ENCODE measurements at regions not wholly inside any gene's neighbourhood (a gene's known extent, or its start where the extent isn't known, plus 50 kb on each side); places are given as distances from the start of the nearest gene placed in this dataset.
"Not testable (repeated sequence)": the region's sequence is repeated elsewhere in the genome, so short reads cannot be mapped to it uniquely, and the experiment has no call there.

GRCh38 chr1:69081668-69082067 is 486.1 kb upstream of the LRRC7 start:
- DNase-seq (ENCODE audit: low spot score), result no peak

- DNase-seq (ENCODE audit: low spot score), result no peak
Measured at GRCh38 chr1:69082312-69082711, 485.4 kb upstream of the LRRC7 start.

GRCh38 chr1:69086148-69086547 is 481.6 kb upstream of the LRRC7 start:
- no peak for DNase-seq (ENCODE audit: low spot score)

GRCh38 chr1:69088571-69088970 is 479.2 kb upstream of the LRRC7 start:
- no peak for DNase-seq (ENCODE audit: low spot score)

- DNase-seq (ENCODE audit: low spot score), result no peak
Measured at GRCh38 chr1:69090170-69090569, 477.6 kb upstream of the LRRC7 start.

GRCh38 chr1:69090752-69091151 is 477.0 kb upstream of the LRRC7 start:
- DNase-seq (ENCODE audit: low spot score), result no peak

GRCh38 chr1:69102058-69102457 is 465.7 kb upstream of the LRRC7 start:
- not testable (repeated sequence) for DNase-seq (ENCODE audit: low spot score)

- DNase-seq (ENCODE audit: low spot score), result no peak
Measured at GRCh38 chr1:69103213-69103612, 464.5 kb upstream of the LRRC7 start.

- DNase-seq (ENCODE audit: low spot score), result no peak
Measured at GRCh38 chr1:69103705-69104385, 463.9 kb upstream of the LRRC7 start.

GRCh38 chr1:69104894-69105293 is 462.8 kb upstream of the LRRC7 start:
- no peak for DNase-seq (ENCODE audit: low spot score)

- DNase-seq (ENCODE audit: low spot score), result no peak
Measured at GRCh38 chr1:69109277-69109676, 458.4 kb upstream of the LRRC7 start.

GRCh38 chr1:69110851-69111250 is 456.9 kb upstream of the LRRC7 start:
- DNase-seq (ENCODE audit: low spot score), result no peak

- DNase-seq (ENCODE audit: low spot score), result not testable (repeated sequence)
Measured at GRCh38 chr1:69120126-69120741, 447.5 kb upstream of the LRRC7 start.

- DNase-seq (ENCODE audit: low spot score), result no peak
Measured at GRCh38 chr1:69120817-69121216, 446.9 kb upstream of the LRRC7 start.

GRCh38 chr1:69121723-69122122 is 446.0 kb upstream of the LRRC7 start:
- DNase-seq (ENCODE audit: low spot score), result no peak

- DNase-seq (ENCODE audit: low spot score), result no peak
Measured at GRCh38 chr1:69122373-69122772, 445.3 kb upstream of the LRRC7 start.

GRCh38 chr1:69123486-69123885 is 444.2 kb upstream of the LRRC7 start:
- DNase-seq (ENCODE audit: low spot score), result no peak

- DNase-seq (ENCODE audit: low spot score), result no peak
Measured at GRCh38 chr1:69126796-69127195, 440.9 kb upstream of the LRRC7 start.

GRCh38 chr1:69128204-69128603 is 439.5 kb upstream of the LRRC7 start:
- no peak for DNase-seq (ENCODE audit: low spot score)

GRCh38 chr1:69129538-69129937 is 438.2 kb upstream of the LRRC7 start:
- no peak for DNase-seq (ENCODE audit: low spot score)

- no peak for DNase-seq (ENCODE audit: low spot score)
Measured at GRCh38 chr1:69138172-69138571, 429.6 kb upstream of the LRRC7 start.

GRCh38 chr1:69139007-69139406 is 428.7 kb upstream of the LRRC7 start:
- no peak for DNase-seq (ENCODE audit: low spot score)

- no peak for DNase-seq (ENCODE audit: low spot score)
Measured at GRCh38 chr1:69146303-69146702, 421.4 kb upstream of the LRRC7 start.

GRCh38 chr1:69148731-69149130 is 419.0 kb upstream of the LRRC7 start:
- no peak for DNase-seq (ENCODE audit: low spot score)

All from kidney tubule cell (primary cell).